Neural progenitor cell (in vitro differentiated cells): ENCODE measurements at regions not wholly inside any gene's neighbourhood (a gene's known extent, or its start where the extent isn't known, plus 50 kb on each side); places are given as distances from the start of the nearest gene placed in this dataset.

ENCODE experiments used
- DNase-seq: peaks from one replicate; pipeline ENCODE4 v3.0.0-alpha.2; 2016; ENCODE audit warnings: low spot score
- H2AFZ ChIP-seq: fragments of 200-600 bp; sonication (generic); replicated peaks from 2 replicates; pipeline ENCODE4 v1.6.1; 2016; ENCODE audit warnings: antibody characterized with exemption
- H3F3A ChIP-seq: fragments of 200-600 bp; sonication (generic); 2 replicates; pipeline ENCODE4 v1.6.1; 2016; ENCODE audit warnings: antibody characterized with exemption, low read depth
- H3K27ac ChIP-seq: fragments of 200-600 bp; sonication (generic); 2 replicates; pipeline ENCODE4 v1.5.1; 2016; ENCODE audit warnings: mild to moderate bottlenecking
- H3K27me3 ChIP-seq: fragments of 200-600 bp; sonication (generic); 2 replicates; pipeline ENCODE4 v1.6.1; 2016; ENCODE audit warnings: mild to moderate bottlenecking, moderate library complexity
- H3K36me3 ChIP-seq: fragments of 200-600 bp; sonication (generic); 2 replicates; pipeline ENCODE4 v1.5.1; 2016
- H3K4me1 ChIP-seq: fragments of 200-600 bp; sonication (generic); 2 replicates; pipeline ENCODE4 v1.6.1; 2016; ENCODE audit warnings: mixed run types
- H3K4me2 ChIP-seq: fragments of 200-600 bp; sonication (generic); 2 replicates; pipeline ENCODE4 v1.6.1; 2016
- H3K4me3 ChIP-seq: fragments of 200-600 bp; sonication (generic); 2 replicates; pipeline ENCODE4 v1.5.1; 2016
- H3K79me2 ChIP-seq: fragments of 200-600 bp; sonication (generic); 2 replicates; pipeline ENCODE4 v1.6.1; 2016; ENCODE audit warnings: low read depth
- H3K9ac ChIP-seq: fragments of 200-600 bp; sonication (generic); 2 replicates; pipeline ENCODE4 v1.6.1; 2016
- H3K9me3 ChIP-seq: fragments of 200-600 bp; sonication (generic); 2 replicates; pipeline ENCODE4 v1.5.1; 2016; ENCODE audit warnings: low read depth
- H4K20me1 ChIP-seq: fragments of 200-600 bp; sonication (generic); 2 replicates; pipeline ENCODE4 v1.6.1; 2016; ENCODE audit warnings: low read depth
- H3K27ac Mint-ChIP-seq: 3 replicates; pipeline ENCODE4 v1.8.0; 2021; ENCODE audit warnings: mixed read lengths
- H3K27me3 Mint-ChIP-seq: 2 replicates; pipeline ENCODE4 v1.8.0; 2022; ENCODE audit warnings: low read depth, mild to moderate bottlenecking, inconsistent platforms, moderate library complexity, mixed read lengths; ENCODE audit not compliant: insufficient read depth
- H3K36me3 Mint-ChIP-seq: 3 replicates; pipeline ENCODE4 v1.8.0; 2021; ENCODE audit warnings: mixed read lengths
- H3K4me1 Mint-ChIP-seq: 3 replicates; pipeline ENCODE4 v1.8.0; 2021; ENCODE audit warnings: mixed read lengths
- H3K4me3 Mint-ChIP-seq: 3 replicates; pipeline ENCODE4 v1.8.0; 2021; ENCODE audit warnings: mild to moderate bottlenecking, moderate library complexity, mixed read lengths
- H3K9me3 Mint-ChIP-seq: 3 replicates; pipeline ENCODE4 v1.8.0; 2020; ENCODE audit warnings: mixed read lengths
- CTCF ChIP-seq: fragments of 200-600 bp; sonication (generic); IDR thresholded peaks from 2 replicates; pipeline ENCODE4 v1.5.1; 2017; ENCODE audit warnings: antibody characterized with exemption, mild to moderate bottlenecking
- EZH2 ChIP-seq: fragments of 200-600 bp; sonication (generic); IDR thresholded peaks from 2 replicates; pipeline ENCODE4 v1.6.1; 2017; ENCODE audit warnings: antibody characterized with exemption, mild to moderate bottlenecking, moderate library complexity
- EZH2phosphoT487 ChIP-seq: fragments of 200-600 bp; sonication (generic); IDR thresholded peaks from 2 replicates; pipeline ENCODE4 v1.6.1; 2017; ENCODE audit warnings: antibody characterized with exemption

DNA sequence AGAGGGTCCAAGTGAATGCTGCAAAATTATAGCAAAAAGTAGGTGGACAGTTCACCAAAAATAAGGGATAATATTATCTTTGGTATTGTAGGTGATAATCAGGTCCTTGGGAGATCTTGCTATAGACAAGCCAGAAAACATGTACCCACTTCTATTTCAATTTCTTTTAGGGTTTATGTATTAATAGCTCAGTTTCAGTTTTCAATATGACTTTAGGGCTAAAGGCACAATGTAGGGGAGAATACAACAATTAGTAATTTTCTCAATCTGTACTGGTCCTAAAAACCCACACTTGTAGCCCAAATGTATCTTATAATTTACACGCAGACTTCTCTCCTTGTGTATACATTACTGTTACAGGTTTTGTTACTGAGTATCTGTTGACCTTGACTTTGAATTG, 307.0 kb upstream of the ID4 start:
- no peak overlapping the region for H3K4me2 ChIP-seq
- H3K9ac ChIP-seq = no peak overlapping the region
- H3K4me1 ChIP-seq = no peaks in the 10 kb centered on the region
- H2AFZ ChIP-seq = no peak overlapping the region
- Mint-ChIP-seq H3K27me3 (peaks cover 7% of the 10 kb centered on the region), H3K4me3 (no peak overlapping the region), H3K27ac (no peak overlapping the region), H3K36me3 (peaks cover 3% of the 10 kb centered on the region), H3K9me3 (peaks cover 6% of the 10 kb centered on the region), H3K4me1 (no peaks in the 10 kb centered on the region)
- TF ChIP-seq EZH2 (no peak), EZH2phosphoT487 (no peak), CTCF (no peak)
- no peaks in the 10 kb centered on the region for H3K27me3 ChIP-seq
- H4K20me1 ChIP-seq = no peaks in the 10 kb centered on the region
- H3K36me3 ChIP-seq = no peaks in the 10 kb centered on the region
- no peak for DNase-seq
- no peak overlapping the region for H3K27ac ChIP-seq
- no peaks in the 10 kb centered on the region for H3K79me2 ChIP-seq
- H3K9me3 ChIP-seq = no peaks in the 10 kb centered on the region
- H3K4me3 ChIP-seq = no peak overlapping the region
- no peaks in the 10 kb centered on the region for H3F3A ChIP-seq

- no peak overlapping the region for H3K27ac Mint-ChIP-seq
- H3K4me3 Mint-ChIP-seq = no peak overlapping the region
- Histone ChIP-seq H4K20me1 (no peaks in the 10 kb centered on the region), H3K4me3 (no peak overlapping the region), H2AFZ (no peak overlapping the region), H3K27ac (no peak overlapping the region), H3K9ac (no peak overlapping the region), H3K4me1 (no peaks in the 10 kb centered on the region), H3K9me3 (peaks cover 4% of the 10 kb centered on the region), H3K27me3 (no peaks in the 10 kb centered on the region), H3K79me2 (no peaks in the 10 kb centered on the region), H3F3A (no peaks in the 10 kb centered on the region), H3K4me2 (no peak overlapping the region), H3K36me3 (no peaks in the 10 kb centered on the region)
- H3K36me3 Mint-ChIP-seq = peaks cover 3% of the 10 kb centered on the region
- peaks cover 5% of the 10 kb centered on the region for H3K4me1 Mint-ChIP-seq
- TF ChIP-seq EZH2 (no peak), CTCF (no peak), EZH2phosphoT487 (no peak)
- H3K27me3 Mint-ChIP-seq = peaks cover 7% of the 10 kb centered on the region
- peaks cover 12% of the 10 kb centered on the region for H3K9me3 Mint-ChIP-seq
- no peak for DNase-seq
Measured at GRCh38 chr6:19535351-19535750, 301.8 kb upstream of the ID4 start.

DNA sequence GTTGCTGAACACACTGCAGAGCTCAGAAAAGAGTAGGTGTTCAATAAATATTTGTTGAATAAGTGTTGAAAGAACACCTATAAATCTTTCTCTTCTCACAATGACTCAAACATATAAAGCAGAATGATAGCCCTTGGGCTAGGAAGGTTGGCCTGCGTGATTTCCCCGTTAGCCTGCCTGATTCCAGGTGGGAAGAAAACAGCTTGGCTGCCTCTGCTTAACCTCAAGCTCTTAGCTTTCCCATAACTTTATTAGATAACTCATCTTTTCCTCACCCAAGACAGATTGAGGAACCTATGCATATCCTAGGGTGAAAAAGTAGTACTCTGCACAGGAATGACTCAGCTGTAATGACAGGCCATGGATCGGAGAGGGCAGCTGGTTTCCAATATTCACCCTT, 300.3 kb upstream of the ID4 start:
- TF ChIP-seq EZH2 (no peak), EZH2phosphoT487 (no peak)
- Histone ChIP-seq H3K9ac (no peak overlapping the region), H3K27ac (no peak overlapping the region), H4K20me1 (no peaks in the 10 kb centered on the region), H3K79me2 (no peaks in the 10 kb centered on the region), H3K4me2 (no peak overlapping the region), H3K4me3 (no peak overlapping the region), H3F3A (no peaks in the 10 kb centered on the region), H3K4me1 (no peaks in the 10 kb centered on the region), H2AFZ (no peak overlapping the region), H3K36me3 (no peaks in the 10 kb centered on the region), H3K9me3 (peaks cover 4% of the 10 kb centered on the region), H3K27me3 (no peaks in the 10 kb centered on the region)
- H3K4me3 Mint-ChIP-seq = no peak overlapping the region
- DNase-seq = no peak
- peaks cover 5% of the 10 kb centered on the region for H3K4me1 Mint-ChIP-seq
- peaks cover 19% of the 10 kb centered on the region for H3K9me3 Mint-ChIP-seq
- no peak overlapping the region for H3K27ac Mint-ChIP-seq
- H3K27me3 Mint-ChIP-seq = peaks cover 7% of the 10 kb centered on the region
- peaks cover 5% of the 10 kb centered on the region for H3K36me3 Mint-ChIP-seq

- DNase-seq = no peak
- H3K4me3 ChIP-seq = no peak overlapping the region
- Mint-ChIP-seq H3K27me3 (peaks cover 7% of the 10 kb centered on the region), H3K4me1 (peaks cover 5% of the 10 kb centered on the region), H3K36me3 (peaks cover 5% of the 10 kb centered on the region), H3K9me3 (peaks cover 19% of the 10 kb centered on the region), H3K27ac (no peak overlapping the region), H3K4me3 (no peak overlapping the region)
- no peak overlapping the region for H3K4me2 ChIP-seq
- no peak overlapping the region for H3K27ac ChIP-seq
- no peak for TF ChIP-seq EZH2
- no peak for TF ChIP-seq EZH2phosphoT487
- TF ChIP-seq CTCF = no peak
- H3F3A ChIP-seq = no peaks in the 10 kb centered on the region
- no peaks in the 10 kb centered on the region for H3K79me2 ChIP-seq
- no peaks in the 10 kb centered on the region for H3K27me3 ChIP-seq
- H2AFZ ChIP-seq = no peak overlapping the region
- no peaks in the 10 kb centered on the region for H4K20me1 ChIP-seq
- no peaks in the 10 kb centered on the region for H3K36me3 ChIP-seq
- H3K9ac ChIP-seq = no peak overlapping the region
- H3K4me1 ChIP-seq = no peaks in the 10 kb centered on the region
- peaks cover 4% of the 10 kb centered on the region for H3K9me3 ChIP-seq
Measured at GRCh38 chr6:19538096-19538495, 299.1 kb upstream of the ID4 start.
